ENCODE measurements at regions not wholly inside any gene's neighbourhood (a gene's known extent, or its start where the extent isn't known, plus 50 kb on each side); places are given as distances from the start of the nearest gene placed in this dataset.
"Not testable (repeated sequence)": the region's sequence is repeated elsewhere in the genome, so short reads cannot be mapped to it uniquely, and the experiment has no call there.

DNA sequence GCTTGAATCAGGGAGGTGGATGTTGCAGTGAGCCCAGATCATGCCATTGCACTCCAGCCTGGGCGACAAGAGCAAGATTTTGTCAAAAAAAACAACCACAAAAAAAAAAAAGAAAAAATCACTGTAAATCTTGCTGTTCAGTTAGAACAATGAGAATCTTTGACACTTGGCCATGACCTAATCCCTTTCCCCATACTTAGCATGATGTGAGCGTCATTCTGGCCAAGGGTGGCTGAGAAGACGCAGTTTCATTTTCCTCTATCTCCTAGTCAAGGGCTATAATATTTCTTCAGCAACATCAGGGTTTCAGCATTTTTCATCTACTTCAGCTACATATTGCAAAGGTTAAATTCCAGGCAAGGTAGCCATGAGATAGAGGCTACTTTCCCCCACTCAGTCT, 599.4 kb upstream of the MDGA2 start:
- Histone ChIP-seq H3K4me3 (ENCODE audit: low read depth, low read length) (no peak overlapping the region), H3K27ac (ENCODE audit: low read depth, low read length) (no peak overlapping the region), H3K9me3 (ENCODE audit: control insufficient read depth, insufficient read depth, low read length) (peaks cover 4% of the 10 kb centered on the region; the same call in 1 of the 2 replicates), H3K27me3 (ENCODE audit: control insufficient read depth, insufficient read depth, low read length) (no peaks in the 10 kb centered on the region)
- no peak for DNase-seq (ENCODE audit: low read depth, low spot score)
- TF ChIP-seq, protein P1, sequence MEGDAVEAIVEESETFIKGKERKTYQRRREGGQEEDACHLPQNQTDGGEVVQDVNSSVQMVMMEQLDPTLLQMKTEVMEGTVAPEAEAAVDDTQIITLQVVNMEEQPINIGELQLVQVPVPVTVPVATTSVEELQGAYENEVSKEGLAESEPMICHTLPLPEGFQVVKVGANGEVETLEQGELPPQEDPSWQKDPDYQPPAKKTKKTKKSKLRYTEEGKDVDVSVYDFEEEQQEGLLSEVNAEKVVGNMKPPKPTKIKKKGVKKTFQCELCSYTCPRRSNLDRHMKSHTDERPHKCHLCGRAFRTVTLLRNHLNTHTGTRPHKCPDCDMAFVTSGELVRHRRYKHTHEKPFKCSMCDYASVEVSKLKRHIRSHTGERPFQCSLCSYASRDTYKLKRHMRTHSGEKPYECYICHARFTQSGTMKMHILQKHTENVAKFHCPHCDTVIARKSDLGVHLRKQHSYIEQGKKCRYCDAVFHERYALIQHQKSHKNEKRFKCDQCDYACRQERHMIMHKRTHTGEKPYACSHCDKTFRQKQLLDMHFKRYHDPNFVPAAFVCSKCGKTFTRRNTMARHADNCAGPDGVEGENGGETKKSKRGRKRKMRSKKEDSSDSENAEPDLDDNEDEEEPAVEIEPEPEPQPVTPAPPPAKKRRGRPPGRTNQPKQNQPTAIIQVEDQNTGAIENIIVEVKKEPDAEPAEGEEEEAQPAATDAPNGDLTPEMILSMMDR (IDR thresholded peaks at IDR 0.05; ENCODE audit: low read depth, low read length) = no peak
- CTCF ChIA-PET = no interaction called here
- POLR2A ChIA-PET = no interaction called here

DNA sequence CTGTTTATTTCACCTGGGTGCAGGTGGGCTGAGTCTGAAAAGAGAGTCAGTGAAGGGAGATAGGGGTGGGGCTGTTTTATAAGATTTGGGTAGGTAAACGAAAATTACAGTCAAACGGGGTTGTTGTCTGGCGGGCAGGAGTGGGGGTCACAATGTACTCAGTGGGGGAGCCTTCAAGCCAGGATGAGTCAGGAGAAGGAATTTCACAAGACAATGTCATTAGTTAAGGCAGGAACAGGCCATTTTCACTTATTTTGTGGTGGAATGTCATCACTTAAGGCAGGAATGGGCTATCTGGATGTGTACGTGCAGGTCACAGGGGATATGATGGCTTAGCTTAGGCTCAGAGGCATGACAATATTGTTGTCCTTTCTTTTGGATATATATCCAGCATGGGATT, 592.5 kb upstream of the MDGA2 start:
- POLR2A ChIA-PET; H3K27ac ChIP-seq (ENCODE audit: low read depth, low read length); H3K4me3 ChIP-seq (ENCODE audit: low read depth, low read length); CTCF ChIA-PET; H3K27me3 ChIP-seq (ENCODE audit: control insufficient read depth, insufficient read depth, low read length); H3K9me3 ChIP-seq (ENCODE audit: control insufficient read depth, insufficient read depth, low read length); DNase-seq (ENCODE audit: low read depth, low spot score): not testable (repeated sequence)

GRCh38 chr14:48266201-48266600, 590.8 kb upstream of the MDGA2 start:
- DNase-seq (ENCODE audit: low read depth, low spot score); H3K27ac ChIP-seq (ENCODE audit: low read depth, low read length); H3K27me3 ChIP-seq (ENCODE audit: control insufficient read depth, insufficient read depth, low read length); POLR2A ChIA-PET; H3K4me3 ChIP-seq (ENCODE audit: low read depth, low read length); CTCF ChIA-PET; H3K9me3 ChIP-seq (ENCODE audit: control insufficient read depth, insufficient read depth, low read length): not testable (repeated sequence)

DNA sequence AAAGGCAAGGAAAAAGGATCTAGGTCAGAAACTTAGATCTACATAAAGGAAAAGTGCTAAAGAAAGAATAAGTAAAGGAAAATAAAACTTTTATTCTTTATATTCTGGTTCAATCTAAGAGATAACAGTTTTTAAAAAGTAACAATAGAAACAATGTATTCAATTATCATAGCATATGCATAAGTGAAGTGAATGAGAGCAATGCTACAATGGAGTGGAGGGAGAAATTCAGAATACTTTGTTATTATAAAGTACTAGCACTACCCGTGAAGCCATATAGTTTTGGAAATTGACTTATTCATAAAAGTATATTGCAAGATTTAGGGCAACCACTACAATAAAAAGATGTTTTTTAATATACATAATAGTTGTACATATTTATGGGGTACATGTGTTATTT, 586.0 kb upstream of the MDGA2 start:
- POLR2A ChIA-PET = no interaction called here
- CTCF ChIA-PET = no interaction called here
- H3K27ac ChIP-seq (ENCODE audit: low read depth, low read length) = no peak overlapping the region
- DNase-seq (ENCODE audit: low read depth, low spot score) = no peak
- peaks cover 5% of the 10 kb centered on the region for H3K9me3 ChIP-seq (ENCODE audit: control insufficient read depth, insufficient read depth, low read length)
- no peak overlapping the region for H3K4me3 ChIP-seq (ENCODE audit: low read depth, low read length)
- TF ChIP-seq, protein P1 (IDR thresholded peaks at IDR 0.05; ENCODE audit: low read depth, low read length) = no peak
- no peaks in the 10 kb centered on the region for H3K27me3 ChIP-seq (ENCODE audit: control insufficient read depth, insufficient read depth, low read length)

- POLR2A ChIA-PET; CTCF ChIA-PET; H3K9me3 ChIP-seq (ENCODE audit: control insufficient read depth, insufficient read depth, low read length); H3K27ac ChIP-seq (ENCODE audit: low read depth, low read length); DNase-seq (ENCODE audit: low read depth, low spot score); H3K4me3 ChIP-seq (ENCODE audit: low read depth, low read length); H3K27me3 ChIP-seq (ENCODE audit: control insufficient read depth, insufficient read depth, low read length): not testable (repeated sequence)
These were observed 585.2 kb upstream of the MDGA2 start for GRCh38 chr14:48260394-48261295.

GRCh38 chr14:48259876-48260275, 584.5 kb upstream of the MDGA2 start:
- POLR2A ChIA-PET, CTCF ChIA-PET: not testable (repeated sequence)

GRCh38 chr14:48259232-48259631, 583.8 kb upstream of the MDGA2 start:
- H3K27me3 ChIP-seq (ENCODE audit: control insufficient read depth, insufficient read depth, low read length); H3K9me3 ChIP-seq (ENCODE audit: control insufficient read depth, insufficient read depth, low read length); POLR2A ChIA-PET; H3K4me3 ChIP-seq (ENCODE audit: low read depth, low read length); H3K27ac ChIP-seq (ENCODE audit: low read depth, low read length); CTCF ChIA-PET; DNase-seq (ENCODE audit: low read depth, low spot score): not testable (repeated sequence)

More at GRCh38 chr14:48259876-48260275, 584.5 kb upstream of the MDGA2 start:
- not testable (repeated sequence) for H3K9me3 ChIP-seq (ENCODE audit: control insufficient read depth, insufficient read depth, low read length); H3K27ac ChIP-seq (ENCODE audit: low read depth, low read length); DNase-seq (ENCODE audit: low read depth, low spot score); H3K27me3 ChIP-seq (ENCODE audit: control insufficient read depth, insufficient read depth, low read length); H3K4me3 ChIP-seq (ENCODE audit: low read depth, low read length)

- POLR2A ChIA-PET, CTCF ChIA-PET: not testable (repeated sequence)
These were observed 583.3 kb upstream of the MDGA2 start for GRCh38 chr14:48258703-48259102.

More at GRCh38 chr14:48258703-48259102, 583.3 kb upstream of the MDGA2 start:
- not testable (repeated sequence) for H3K27me3 ChIP-seq (ENCODE audit: control insufficient read depth, insufficient read depth, low read length); H3K4me3 ChIP-seq (ENCODE audit: low read depth, low read length); H3K9me3 ChIP-seq (ENCODE audit: control insufficient read depth, insufficient read depth, low read length); DNase-seq (ENCODE audit: low read depth, low spot score); H3K27ac ChIP-seq (ENCODE audit: low read depth, low read length)

Measured in AG04450 (cell line).